NCI-H526 (cell line): ENCODE measurements at regions not wholly inside any gene's neighbourhood (a gene's known extent, or its start where the extent isn't known, plus 50 kb on each side); places are given as distances from the start of the nearest gene placed in this dataset.

Experiments
- DNase-seq, 2 experiments: peaks; one replicate each; lab custom pipeline; 2025; lab: John Stamatoyannopoulos, UW

DNA sequence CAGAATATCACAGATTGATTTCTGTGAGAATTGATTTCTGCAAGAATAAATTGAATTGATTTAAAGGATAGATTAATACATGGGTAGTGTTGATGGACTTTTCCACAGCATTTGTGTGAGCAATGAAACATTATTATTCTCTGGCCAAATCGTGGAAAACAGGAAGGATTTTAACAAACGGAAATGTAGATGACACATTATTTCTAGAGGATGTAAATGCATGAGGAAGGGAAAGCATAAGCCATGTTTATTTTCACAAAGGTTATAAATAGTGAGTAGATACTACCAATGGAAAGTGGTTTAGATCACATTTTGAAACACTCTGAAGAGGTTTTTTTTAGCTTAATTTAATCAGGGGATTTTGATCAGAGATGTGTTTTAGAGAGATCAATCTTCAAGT, 1534.6 kb upstream of the MIR17HG start:
- no peak for DNase-seq

DNA sequence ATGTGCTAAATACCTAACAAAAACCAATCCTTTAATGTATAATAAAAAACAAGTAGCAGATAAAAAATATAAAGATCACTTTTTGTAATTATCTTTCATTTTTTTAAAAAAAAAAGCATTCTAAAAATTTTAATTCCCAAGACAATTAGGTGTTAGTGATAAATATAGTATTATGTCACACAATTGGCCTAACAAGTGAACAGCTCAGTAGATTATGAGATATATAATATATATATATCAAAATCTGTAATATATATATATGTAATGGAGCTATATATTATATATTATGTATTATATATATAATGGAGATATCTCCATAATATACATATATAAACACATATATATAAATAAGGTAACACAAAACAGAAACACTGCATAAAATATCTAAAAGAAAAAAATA, 1531.1 kb upstream of the MIR17HG start:
- DNase-seq = no peak

DNA sequence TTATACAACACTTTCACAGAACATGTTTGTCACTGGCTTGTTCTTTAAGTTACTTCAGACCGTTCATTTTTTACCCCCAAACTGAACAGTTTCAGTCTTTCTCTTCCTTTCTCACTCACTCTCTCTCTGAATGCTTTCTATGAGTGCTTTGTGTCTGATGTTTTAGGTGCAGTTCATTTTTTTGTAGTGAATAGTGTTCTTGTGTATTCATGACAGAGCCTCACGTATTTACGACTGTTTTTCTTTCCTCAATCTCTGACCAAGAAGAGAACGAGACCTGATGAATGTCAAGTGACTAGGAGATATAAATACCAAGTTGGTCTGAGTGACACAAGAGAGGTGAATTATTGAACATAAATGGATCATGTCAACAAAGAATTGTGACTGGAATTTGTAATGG, 1525.0 kb upstream of the MIR17HG start:
- DNase-seq = no peak

DNA sequence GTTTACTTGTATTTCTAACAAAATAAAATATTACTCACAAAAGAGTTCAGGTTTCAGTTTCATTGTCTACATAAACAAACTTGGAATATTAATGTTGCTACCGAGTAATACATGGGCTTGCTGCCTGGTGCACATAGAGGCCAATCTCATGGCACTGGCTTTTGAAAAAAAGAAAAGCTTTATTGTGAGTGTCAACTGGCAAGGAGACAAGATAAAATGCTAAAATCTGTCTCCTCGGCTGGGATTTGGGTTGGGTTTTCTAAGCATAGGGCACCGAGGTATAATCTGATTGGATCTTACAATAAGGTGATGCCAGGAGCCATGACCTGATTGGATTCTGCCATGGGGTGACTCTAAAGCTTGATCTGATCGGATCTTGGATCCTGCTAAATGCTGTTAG, 1519.9 kb upstream of the MIR17HG start:
- DNase-seq = no peak

DNA sequence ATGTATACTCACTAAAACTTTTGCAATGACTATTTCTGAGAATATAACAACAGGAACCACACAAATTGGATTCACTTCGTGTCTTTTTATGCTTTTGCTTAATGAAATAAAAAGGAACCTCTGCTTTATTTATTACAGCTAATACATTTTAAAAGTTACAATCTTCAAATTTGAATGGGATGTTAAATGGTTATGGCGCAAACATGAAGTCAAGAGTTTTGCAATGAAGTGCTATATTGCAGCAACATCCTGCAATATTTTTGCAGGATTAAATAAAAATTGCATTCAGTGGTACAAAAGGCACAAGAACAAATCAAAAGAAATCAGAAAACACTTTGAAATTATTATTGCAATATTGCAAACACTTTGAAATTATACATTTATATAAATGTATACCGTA, 1519.0 kb upstream of the MIR17HG start:
- no peak for DNase-seq

DNA sequence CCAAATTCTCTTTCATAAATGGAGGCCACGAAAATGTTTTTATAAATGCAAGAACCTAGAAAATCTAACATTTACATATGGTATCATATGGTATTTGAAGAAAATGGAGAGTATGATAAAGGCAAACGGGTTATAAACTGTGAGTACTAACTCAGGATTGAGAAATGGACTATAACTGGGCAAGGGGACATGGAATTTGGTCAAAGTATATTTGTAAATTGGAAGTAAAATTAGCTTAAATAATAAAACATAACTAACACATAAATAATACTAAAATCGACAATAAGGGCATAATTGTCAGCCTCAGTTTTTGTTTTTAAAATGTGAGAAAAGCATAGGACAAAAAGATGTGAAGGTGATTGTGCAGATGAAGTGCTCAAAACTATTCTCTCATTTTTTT, 1516.3 kb upstream of the MIR17HG start:
- DNase-seq = no peak

DNA sequence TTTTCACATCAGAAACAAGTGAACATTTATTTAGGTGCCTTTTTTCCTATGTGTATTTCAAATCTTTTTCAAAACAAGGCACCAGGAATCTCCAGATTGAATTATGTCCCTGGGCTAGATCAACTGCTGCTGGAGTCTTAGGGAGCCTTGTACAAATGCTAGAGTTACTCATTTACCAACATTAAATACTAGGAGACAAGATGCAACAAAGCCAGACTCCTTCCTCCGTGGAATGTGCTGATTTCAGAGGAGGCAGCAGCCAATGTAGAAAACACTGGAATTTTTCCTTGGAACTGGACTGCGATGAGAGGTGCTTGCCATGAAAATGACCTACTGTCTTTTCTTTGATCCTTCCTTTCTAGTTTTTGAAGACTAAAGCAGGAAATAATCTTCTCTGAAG, 1514.7 kb upstream of the MIR17HG start:
- no peak for DNase-seq

DNA sequence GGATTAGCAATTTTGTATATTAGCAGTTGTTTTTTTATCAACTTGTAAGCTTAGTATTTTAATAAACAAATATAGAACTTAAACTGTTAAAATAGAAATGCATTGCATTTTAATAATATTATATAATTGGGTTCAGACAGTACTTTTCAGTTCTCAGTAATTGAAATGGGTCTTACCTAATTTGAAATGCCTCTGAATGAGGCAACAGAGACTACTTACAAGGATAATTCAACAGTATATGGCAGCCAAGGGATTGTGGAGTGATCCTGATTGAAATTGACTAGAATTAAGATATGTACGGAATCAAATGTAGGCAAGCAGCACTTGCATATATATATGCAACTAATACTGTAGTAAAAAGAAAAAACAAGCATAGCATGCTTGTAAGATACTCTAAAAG, 1503.9 kb upstream of the MIR17HG start:
- DNase-seq = no peak

DNA sequence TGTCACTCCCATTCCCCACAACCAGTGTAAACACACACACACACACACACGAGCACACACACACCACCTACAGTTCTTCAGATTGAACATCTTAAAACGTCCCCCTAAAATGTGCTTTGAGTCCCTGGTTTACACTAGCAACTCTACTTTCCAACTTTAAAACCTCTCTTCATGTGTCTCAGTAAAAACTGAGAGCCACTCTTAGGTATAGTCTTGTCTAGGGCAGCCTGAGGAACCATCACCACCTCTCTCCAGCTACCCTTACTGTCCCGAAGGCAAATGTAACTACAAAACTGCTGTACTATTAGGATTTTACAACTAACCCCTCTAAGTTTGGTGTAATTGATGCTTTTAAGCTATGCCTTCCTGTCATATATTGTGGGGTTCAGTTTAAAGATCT, 1501.6 kb upstream of the MIR17HG start:
- no peak for DNase-seq

DNA sequence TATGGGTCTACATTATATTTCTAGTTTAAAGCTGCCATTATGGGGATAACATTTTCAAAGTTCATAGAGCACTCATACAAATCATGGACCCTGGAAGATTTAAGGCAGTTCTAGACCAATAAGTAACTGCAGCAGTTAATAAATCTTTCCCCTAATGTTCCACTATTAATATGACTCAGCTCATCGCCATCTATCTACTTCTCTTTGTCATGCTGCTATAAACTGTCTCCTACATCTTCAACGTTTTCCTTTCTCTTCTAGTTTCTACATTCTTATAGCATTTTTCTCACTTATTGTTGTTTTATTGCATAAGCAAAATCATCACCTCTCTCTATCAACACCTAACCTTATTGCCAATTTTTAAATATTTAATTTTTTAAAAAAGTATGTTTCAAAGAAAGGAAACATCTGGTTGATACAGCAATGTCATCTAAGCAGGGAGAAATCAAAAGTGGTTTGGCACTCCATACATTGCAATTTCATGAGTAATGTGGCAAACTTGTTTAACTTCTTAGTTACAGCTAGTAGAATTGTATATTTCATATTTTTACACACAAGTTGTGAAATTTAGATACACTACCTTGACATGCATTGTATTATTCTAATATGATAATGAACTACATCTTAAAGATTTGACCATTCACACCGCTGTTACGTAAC, 1500.4 kb upstream of the MIR17HG start:
- DNase-seq = no peak

DNA sequence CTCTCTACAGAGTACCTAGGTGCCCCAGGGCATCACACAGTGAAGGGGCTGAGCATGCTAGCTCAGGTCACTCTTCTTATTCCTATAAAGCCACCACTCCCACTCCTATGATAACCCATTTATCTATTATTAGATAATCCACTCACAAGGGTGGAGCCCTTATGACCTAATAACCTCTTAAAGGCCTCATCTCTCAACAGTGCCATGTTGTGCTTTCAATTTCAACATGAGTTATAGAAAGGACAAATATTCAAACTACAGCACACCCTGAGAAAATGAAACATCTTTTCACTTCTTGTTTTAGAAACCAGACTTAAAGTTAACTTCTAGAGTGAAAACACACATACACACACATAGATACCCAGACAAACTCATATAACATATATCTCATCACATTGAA, 1494.9 kb upstream of the MIR17HG start:
- DNase-seq = no peak

DNA sequence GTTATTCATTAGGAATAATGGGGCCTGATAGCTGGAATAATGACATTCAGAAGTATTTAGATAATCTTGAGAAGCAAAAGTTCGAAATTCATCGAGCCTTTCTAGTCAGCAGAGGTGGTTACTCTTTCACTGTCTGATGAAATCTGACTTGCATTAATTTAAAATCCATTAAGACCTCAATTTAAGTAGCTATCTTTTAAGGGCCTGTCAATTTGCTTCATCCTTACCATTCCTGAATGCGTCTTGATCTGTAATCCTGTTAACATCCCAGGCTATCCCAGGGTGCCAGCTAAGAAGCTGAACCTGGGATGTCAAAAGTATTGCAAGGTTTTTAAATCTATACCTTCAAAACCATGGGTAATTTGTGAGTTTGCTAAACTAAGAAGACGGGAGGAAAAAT, 1491.0 kb upstream of the MIR17HG start:
- DNase-seq = no peak

DNA sequence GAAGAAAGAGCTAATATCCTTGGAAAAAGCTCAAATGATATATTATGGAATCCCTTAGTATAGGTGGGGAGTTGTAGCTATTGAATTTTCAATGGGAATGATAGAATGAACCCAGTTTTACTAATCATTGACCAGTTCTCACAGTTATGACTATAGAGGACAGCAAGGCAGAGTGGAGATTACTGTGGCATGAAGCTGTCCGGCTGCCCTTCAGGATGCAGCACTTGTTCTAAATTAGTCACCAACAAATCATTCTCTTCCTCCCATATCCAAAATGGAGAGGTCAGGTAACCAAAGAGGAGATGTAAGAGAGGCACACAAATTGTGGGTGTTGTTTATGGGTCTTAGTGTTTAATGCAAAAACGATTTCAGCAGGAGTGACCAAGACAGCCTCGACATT, 1490.0 kb upstream of the MIR17HG start:
- no peak for DNase-seq

DNA sequence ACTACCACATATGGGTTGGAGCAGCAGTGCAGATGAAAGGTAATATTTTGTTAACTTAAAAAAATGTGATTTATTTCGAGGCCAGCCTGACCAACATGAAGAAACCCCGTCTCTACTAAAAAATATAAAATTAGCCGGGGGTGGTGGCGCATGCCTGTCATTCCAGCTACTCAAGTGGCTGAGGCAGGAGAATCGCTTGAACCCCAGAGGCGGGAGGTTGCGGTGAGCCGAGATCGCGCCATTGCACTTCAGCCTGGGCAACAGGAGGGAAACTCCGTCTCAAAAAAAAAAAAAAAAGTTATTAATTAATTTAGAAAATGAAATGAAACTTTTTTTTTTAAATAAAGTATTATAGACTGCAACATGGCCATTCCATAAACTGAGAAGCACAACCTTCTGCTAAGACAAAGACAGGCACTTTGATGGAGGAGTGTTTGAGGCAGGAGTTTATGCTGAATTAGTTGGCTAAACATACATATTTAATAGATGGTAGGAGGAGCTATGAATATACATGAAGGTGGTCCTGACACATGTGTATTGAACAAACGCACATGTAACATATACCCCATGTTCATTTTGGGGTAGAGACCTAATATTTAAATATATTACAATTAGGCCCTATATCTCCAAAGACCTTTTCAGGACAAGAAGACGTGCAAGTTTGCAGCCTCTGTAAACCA, 1485.3 kb upstream of the MIR17HG start:
- no peak for DNase-seq

DNA sequence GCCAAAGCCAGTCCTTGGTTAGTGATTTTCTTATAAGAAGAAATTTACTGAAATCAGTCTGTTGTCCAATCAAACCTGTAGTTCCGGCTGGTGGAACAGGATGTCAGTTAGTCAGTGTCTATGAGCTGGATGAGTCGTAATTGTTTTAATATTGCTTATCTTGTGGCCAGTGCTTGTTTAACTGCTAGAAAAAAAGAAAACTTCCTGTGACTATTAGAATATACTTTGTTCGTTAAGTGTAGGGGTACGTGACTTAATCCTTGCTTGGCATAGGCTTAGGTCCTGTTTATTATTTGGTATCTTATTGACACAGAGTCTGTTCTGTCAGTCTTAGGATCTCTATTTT, 1484.8 kb upstream of the MIR17HG start:
- no peak for DNase-seq

DNA sequence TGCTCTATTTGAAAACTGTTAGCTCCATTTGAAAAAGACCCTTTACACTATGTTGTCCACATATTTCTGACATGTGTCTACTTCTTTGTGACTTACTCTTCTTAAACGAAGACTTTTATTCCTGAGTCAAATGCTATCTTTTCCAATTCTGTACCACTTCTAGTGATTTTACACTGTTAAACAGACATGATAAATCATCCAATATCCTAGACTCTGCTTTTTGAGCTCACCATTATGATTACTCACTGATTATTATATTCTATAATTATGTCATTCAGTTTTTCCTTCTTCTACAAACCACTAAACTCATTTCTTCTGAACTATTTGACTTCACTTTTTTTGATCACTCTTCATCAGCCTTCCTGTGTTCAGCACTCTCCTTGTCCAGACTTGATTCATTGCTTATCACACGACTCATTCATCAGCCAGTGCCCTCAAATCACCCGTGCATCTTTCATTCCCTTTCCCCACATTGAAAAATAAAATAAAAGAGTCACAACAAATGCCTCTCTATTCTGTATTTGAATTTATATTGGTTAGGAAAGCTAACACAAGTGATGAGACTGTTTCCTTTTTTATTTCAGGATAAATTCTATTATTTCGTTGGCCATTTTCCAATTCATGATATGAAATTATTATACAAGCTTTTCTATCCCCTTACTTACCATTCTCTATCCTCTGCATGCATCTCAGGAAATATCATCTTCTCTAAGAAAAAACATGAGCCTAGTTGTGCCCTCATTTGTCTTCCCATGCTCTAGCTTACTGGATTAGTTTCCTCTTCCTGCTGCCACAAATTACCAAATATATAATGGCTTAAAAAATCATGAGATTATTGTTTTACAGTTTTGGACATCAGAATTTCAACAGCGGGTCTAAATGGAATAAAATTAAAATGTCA, 1482.1 kb upstream of the MIR17HG start:
- DNase-seq = no peak

DNA sequence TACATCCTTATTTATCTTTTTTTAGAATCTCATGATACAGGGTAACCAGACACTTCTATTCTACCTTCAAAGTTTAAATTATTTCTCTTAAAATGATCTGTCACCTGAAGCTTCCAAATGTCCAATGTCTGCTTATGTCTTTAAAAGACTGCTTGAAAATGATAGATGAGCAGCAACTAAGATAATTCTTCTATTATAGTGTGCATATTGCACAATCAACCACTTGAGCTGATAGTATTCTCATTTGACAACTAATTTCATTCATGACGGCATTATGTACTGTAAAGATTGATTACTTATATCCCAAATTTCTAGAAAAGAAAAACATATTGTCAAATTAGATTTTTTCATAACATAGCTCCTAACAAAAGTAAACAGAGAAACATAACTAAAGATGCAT, 1478.2 kb upstream of the MIR17HG start:
- DNase-seq = no peak

DNA sequence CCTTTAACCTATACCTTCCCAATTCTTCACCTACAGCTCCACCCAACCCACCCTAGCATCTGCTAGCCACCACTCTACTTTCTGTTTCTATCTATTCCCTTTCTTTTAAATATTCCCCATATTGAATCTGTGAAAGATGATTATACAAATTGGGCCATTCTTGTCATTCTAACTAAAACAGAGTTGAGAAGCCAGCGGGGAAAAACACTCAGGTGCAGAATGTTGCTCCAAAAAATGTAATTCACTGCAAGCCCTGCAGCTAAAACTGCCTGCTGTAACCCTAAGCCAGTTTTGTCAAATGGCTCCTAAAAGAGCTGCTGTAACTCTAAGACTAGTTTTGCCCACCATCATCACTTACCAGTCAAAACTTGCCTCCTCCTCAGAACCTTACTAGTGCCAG, 1468.6 kb upstream of the MIR17HG start:
- no peak for DNase-seq

DNA sequence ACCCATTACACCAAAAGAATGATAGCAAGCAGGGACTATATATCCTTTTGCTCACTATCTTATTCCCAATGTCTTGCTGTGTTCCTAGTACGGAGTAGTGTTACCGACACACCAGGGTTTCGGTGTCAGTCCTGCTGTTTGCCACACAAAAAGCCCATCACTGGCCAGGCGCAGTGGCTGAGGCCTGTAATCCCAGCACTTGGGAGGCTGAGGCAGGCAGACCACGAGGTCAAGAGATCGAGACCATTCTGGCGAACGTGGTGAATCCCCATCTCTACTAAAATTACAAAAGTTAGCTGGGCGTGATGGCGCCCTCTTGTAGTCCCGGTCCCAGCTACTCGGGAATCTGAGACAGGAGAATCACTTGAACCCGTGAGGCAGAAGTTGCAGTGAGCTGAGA, 1467.3 kb upstream of the MIR17HG start:
- no peak for DNase-seq

DNA sequence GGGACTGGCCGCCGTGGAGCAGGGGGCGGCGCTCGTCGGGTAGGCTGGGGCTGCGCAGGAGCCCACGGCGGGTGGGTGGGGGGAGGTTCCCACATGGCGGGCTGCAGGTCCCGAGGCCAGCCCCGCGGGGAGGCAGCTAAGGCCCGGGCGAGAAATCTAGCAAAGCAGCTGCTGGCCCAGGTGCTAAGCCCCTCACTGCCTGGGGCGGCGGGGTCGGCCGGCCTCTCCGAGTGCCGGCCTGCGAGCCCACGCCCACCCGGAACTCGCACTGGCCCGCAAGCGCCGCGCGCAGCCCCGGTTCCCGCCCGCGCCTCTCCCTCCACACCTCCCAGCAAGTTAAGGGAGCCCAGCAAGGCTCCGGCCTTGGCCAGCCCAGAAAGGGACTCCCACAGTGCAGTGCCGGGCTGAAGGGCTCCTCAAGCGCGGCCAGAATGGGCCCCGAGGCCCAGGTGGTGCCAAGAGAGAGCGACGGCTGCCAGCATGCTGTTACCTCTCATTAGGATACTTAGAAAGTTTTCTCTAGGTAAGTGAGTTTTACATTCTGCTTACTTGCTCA, 1463.5 kb upstream of the MIR17HG start:
- DNase-seq = no peak

DNA sequence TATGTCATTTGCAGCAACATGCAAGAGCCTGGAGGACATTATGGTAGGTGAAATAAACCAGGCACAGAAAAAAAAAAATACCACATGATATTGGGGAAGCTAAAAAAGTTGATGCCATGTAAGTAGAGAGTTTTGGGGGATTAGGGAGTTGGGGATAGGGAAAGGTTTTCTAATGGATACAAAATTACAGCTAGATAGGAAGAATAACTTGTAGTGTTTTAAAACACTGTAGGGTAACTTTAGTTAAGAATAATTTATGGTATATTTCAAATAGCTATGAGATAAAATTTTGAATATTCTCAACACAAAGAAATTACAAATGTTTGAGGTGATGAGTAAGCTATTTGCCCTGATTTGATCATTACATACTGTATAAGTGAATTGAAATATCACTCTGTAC, 1456.7 kb upstream of the MIR17HG start:
- no peak for DNase-seq

DNA sequence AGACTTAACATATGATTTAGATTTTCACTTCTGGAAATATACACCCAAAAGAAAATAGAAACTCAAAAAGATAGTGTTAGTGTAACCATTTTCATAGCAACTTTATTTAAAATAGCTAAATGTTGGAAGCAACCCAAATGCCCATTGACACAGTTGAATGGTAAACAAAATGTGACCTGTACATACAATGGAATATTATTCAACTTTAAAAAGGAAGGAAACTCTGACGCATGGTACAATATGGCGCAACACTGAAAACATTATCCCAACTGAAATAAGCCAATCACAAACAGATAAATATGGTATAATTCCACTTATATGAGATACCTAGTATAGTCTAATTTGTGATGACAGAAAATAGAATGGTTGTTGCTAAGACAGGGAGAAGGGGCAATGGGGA, 1456.1 kb upstream of the MIR17HG start:
- DNase-seq = no peak

DNA sequence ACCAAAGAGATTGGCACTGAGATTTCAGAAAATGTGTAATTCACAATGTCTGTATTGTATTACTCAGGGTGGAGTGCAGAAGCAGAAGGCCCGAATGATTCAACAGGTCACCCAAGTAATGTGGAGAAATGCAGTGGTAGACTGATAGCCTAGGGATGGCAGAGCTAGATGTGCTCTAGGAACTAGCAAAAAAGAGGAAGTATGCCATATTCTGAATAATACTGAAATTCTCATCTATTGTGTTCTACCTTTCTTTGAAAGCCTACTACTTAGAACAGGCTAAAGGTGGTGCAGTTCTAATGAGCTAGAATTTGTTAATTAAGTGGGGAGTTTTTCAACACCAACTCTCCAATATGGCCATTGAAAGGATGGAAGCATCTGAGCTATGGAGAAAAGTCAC, 1449.8 kb upstream of the MIR17HG start:
- DNase-seq = no peak
